ENCODE measurements at regions not wholly inside any gene's neighbourhood (a gene's known extent, or its start where the extent isn't known, plus 50 kb on each side); places are given as distances from the start of the nearest gene placed in this dataset.

DNA sequence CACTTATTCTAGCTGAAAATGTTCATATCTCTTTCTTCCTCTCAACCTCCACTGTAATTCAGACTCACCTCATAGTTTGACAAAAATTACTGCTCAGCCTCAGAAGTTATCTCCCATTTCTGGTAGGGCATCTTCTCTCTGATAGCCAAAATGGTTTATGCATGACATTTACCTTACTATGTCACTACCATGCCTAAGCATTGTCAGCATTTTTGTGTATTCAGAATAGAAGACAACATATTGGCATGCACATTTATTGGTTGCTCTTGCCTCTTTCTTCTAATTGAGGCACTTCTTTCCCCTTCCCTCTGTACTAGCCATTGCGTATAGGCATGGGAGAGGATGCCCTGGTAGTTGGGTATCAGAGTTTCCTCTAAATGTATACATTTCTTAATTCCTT is 406.1 kb upstream of the DCC start:
- H3K4me1 ChIP-seq (ENCODE audit: control insufficient read depth in 5 of 5, insufficient read depth in 5 of 5, low read length in 5 of 5): no peaks in the 10 kb centered on the region
- H3K27ac ChIP-seq (ENCODE audit: low read depth in 1 of 2, low read length in 1 of 2): no peak overlapping the region
- H3K9ac ChIP-seq (ENCODE audit: insufficient read depth in 1 of 2, low read length in 2 of 2): no peak overlapping the region
- DNase-seq (no peak), ATAC-seq (ENCODE audit: insufficient read depth, low FRiP score) (no peak)
- no peak overlapping the region for H3K4me3 ChIP-seq
- H3K9me3 ChIP-seq (ENCODE audit: control insufficient read depth in 4 of 4, insufficient read depth in 3 of 4, low read length in 3 of 4): peaks cover 0 to 12% (median 4%) of the 10 kb centered on the region in 4 donors
- no peaks in the 10 kb centered on the region for H3K36me3 ChIP-seq (ENCODE audit: control insufficient read depth in 4 of 4, insufficient read depth in 4 of 4, low read length in 4 of 4)
- TF ChIP-seq, protein P1, sequence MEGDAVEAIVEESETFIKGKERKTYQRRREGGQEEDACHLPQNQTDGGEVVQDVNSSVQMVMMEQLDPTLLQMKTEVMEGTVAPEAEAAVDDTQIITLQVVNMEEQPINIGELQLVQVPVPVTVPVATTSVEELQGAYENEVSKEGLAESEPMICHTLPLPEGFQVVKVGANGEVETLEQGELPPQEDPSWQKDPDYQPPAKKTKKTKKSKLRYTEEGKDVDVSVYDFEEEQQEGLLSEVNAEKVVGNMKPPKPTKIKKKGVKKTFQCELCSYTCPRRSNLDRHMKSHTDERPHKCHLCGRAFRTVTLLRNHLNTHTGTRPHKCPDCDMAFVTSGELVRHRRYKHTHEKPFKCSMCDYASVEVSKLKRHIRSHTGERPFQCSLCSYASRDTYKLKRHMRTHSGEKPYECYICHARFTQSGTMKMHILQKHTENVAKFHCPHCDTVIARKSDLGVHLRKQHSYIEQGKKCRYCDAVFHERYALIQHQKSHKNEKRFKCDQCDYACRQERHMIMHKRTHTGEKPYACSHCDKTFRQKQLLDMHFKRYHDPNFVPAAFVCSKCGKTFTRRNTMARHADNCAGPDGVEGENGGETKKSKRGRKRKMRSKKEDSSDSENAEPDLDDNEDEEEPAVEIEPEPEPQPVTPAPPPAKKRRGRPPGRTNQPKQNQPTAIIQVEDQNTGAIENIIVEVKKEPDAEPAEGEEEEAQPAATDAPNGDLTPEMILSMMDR (IDR thresholded peaks at IDR 0.05; ENCODE audit: control extremely low read depth, extremely low read depth): no peak
- H3K27me3 ChIP-seq (ENCODE audit: control insufficient read depth in 3 of 3, insufficient read depth in 3 of 3, low read length in 2 of 3): no peaks in the 10 kb centered on the region
- 83 to 85% methylated on average over 1 of the region's 1 CpG for WGBS, 2 donors

DNA sequence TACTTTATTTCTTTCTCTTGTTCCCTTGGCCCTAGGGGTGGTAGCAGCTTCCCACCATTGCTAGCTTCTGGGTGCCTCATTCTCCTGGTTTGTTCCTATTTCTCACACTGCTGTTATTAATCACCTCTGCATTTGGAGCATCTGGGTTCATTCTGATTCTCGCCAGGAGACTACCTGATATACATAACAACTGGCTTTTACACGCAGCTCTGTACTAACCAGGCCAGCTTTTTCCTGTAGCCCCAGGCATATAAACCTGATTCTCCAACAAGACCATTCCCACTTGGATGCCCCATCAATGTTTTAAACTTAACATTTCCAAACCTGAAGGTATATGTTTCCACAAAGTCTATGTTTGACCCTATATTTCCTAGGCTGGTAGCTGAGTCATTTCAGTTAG is 403.9 kb upstream of the DCC start:
- TF ChIP-seq, protein P1 (IDR thresholded peaks at IDR 0.05; ENCODE audit: control extremely low read depth, extremely low read depth): no peak
- Histone ChIP-seq H3K27me3 (ENCODE audit: control insufficient read depth in 3 of 3, insufficient read depth in 3 of 3, low read length in 2 of 3) (no peaks in the 10 kb centered on the region), H3K9me3 (ENCODE audit: control insufficient read depth in 4 of 4, insufficient read depth in 3 of 4, low read length in 3 of 4) (no peaks in the 10 kb centered on the region), H3K4me3 (no peak overlapping the region), H3K27ac (ENCODE audit: low read depth in 1 of 2, low read length in 1 of 2) (no peak overlapping the region), H3K36me3 (ENCODE audit: control insufficient read depth in 4 of 4, insufficient read depth in 4 of 4, low read length in 4 of 4) (no peaks in the 10 kb centered on the region), H3K4me1 (ENCODE audit: control insufficient read depth in 5 of 5, insufficient read depth in 5 of 5, low read length in 5 of 5) (no peaks in the 10 kb centered on the region), H3K9ac (ENCODE audit: insufficient read depth in 1 of 2, low read length in 2 of 2) (no peak overlapping the region)
- DNase-seq (no peak), ATAC-seq (ENCODE audit: insufficient read depth, low FRiP score) (no peak)
- 77 to 79% methylated on average over 2 of the region's 2 CpGs for WGBS, 2 donors

DNA sequence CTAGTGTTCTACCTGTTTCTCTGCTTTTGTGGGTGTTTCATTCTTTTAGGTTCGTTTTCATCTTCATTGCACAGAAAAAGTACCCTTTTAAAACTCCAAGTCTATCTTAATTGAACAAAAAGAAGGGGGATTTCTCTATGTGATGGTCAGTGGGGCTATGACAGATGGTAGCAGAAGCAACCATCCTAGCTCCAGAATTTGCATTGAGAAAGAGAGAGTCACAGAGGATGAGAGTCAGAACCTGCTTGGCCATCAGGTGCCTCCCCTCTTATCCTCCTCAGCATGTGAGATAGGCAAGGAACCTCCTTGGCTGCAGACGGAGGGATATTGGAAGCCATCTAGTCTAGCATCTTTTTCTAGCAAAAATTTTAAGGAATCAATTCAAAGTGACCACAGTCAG is 398.0 kb upstream of the DCC start:
- ATAC-seq (ENCODE audit: insufficient read depth, low FRiP score): no peak
- Histone ChIP-seq H3K9me3 (ENCODE audit: control insufficient read depth in 4 of 4, insufficient read depth in 3 of 4, low read length in 3 of 4) (no peaks in the 10 kb centered on the region), H3K4me1 (ENCODE audit: control insufficient read depth in 5 of 5, insufficient read depth in 5 of 5, low read length in 5 of 5) (no peaks in the 10 kb centered on the region), H3K4me3 (no peak overlapping the region), H3K9ac (ENCODE audit: insufficient read depth in 1 of 2, low read length in 2 of 2) (no peak overlapping the region), H3K36me3 (ENCODE audit: control insufficient read depth in 4 of 4, insufficient read depth in 4 of 4, low read length in 4 of 4) (no peaks in the 10 kb centered on the region), H3K27ac (ENCODE audit: low read depth in 1 of 2, low read length in 1 of 2) (no peak overlapping the region), H3K27me3 (ENCODE audit: control insufficient read depth in 3 of 3, insufficient read depth in 3 of 3, low read length in 2 of 3) (no peaks in the 10 kb centered on the region)
- TF ChIP-seq, protein P1 (IDR thresholded peaks at IDR 0.05; ENCODE audit: control extremely low read depth, extremely low read depth): no peak
- DNase-seq: no peak
- 59 to 68% methylated on average over 2 of the region's 2 CpGs for WGBS, 2 donors

DNA sequence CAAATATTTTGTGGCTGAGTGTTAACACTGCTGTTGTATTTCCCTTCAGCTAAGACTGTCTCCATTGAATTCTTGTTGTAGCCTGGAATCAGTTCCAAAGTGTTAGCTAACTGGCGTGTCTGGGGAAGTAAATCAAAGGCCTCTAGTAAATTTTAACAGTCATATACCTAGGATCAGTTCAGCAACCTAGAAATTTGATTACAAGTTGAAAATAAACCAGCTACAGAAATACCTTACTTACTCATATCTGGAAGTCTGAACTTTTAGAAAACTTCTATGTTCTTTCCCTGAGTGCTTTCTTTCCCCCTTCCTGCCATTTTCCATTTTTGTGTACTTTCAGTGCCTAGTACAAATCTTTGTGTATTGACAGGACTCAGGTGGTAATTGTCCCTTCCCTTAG is 396.7 kb upstream of the DCC start:
- TF ChIP-seq, protein P1 (IDR thresholded peaks at IDR 0.05; ENCODE audit: control extremely low read depth, extremely low read depth): no peak
- WGBS, 2 donors: 84 to 88% methylated on average over 1 of the region's 1 CpG
- Histone ChIP-seq H3K27ac (ENCODE audit: low read depth in 1 of 2, low read length in 1 of 2) (no peak overlapping the region), H3K9ac (ENCODE audit: insufficient read depth in 1 of 2, low read length in 2 of 2) (no peak overlapping the region), H3K9me3 (ENCODE audit: control insufficient read depth in 4 of 4, insufficient read depth in 3 of 4, low read length in 3 of 4) (no peaks in the 10 kb centered on the region), H3K27me3 (ENCODE audit: control insufficient read depth in 3 of 3, insufficient read depth in 3 of 3, low read length in 2 of 3) (no peaks in the 10 kb centered on the region), H3K4me3 (no peak overlapping the region), H3K36me3 (ENCODE audit: control insufficient read depth in 4 of 4, insufficient read depth in 4 of 4, low read length in 4 of 4) (no peaks in the 10 kb centered on the region), H3K4me1 (ENCODE audit: control insufficient read depth in 5 of 5, insufficient read depth in 5 of 5, low read length in 5 of 5) (no peaks in the 10 kb centered on the region)
- ATAC-seq (ENCODE audit: insufficient read depth, low FRiP score): no peak
- no peak for DNase-seq

All from lung (tissue), 11 donors.